ENCODE measurements at regions not wholly inside any gene's neighbourhood (a gene's known extent, or its start where the extent isn't known, plus 50 kb on each side); places are given as distances from the start of the nearest gene placed in this dataset.

GRCh38 chr17:71631483-71631882, 489.3 kb upstream of the SOX9 start:
- TF ChIP-seq, protein P1, sequence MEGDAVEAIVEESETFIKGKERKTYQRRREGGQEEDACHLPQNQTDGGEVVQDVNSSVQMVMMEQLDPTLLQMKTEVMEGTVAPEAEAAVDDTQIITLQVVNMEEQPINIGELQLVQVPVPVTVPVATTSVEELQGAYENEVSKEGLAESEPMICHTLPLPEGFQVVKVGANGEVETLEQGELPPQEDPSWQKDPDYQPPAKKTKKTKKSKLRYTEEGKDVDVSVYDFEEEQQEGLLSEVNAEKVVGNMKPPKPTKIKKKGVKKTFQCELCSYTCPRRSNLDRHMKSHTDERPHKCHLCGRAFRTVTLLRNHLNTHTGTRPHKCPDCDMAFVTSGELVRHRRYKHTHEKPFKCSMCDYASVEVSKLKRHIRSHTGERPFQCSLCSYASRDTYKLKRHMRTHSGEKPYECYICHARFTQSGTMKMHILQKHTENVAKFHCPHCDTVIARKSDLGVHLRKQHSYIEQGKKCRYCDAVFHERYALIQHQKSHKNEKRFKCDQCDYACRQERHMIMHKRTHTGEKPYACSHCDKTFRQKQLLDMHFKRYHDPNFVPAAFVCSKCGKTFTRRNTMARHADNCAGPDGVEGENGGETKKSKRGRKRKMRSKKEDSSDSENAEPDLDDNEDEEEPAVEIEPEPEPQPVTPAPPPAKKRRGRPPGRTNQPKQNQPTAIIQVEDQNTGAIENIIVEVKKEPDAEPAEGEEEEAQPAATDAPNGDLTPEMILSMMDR (conservative IDR thresholded peaks at IDR 0.05 in 1 of 2, IDR thresholded peaks at IDR 0.05 in 1 of 2; ENCODE audit: extremely low read depth in 1 of 2, insufficient read depth in 1 of 2, low read depth in 1 of 2, low read length in 2 of 2) = no peak
- TF ChIP-seq EZH2 (IDR thresholded peaks at IDR 0.05; ENCODE audit: borderline replicate concordance, low read length) = no peak

All from mammary epithelial cell (primary cell).